ENCODE measurements at regions not wholly inside any gene's neighbourhood (a gene's known extent, or its start where the extent isn't known, plus 50 kb on each side); places are given as distances from the start of the nearest gene placed in this dataset.

GRCh38 chr10:78372806-78373205 lies 339.1 kb downstream of the RPS24 start:
- TF ChIP-seq, protein P1, sequence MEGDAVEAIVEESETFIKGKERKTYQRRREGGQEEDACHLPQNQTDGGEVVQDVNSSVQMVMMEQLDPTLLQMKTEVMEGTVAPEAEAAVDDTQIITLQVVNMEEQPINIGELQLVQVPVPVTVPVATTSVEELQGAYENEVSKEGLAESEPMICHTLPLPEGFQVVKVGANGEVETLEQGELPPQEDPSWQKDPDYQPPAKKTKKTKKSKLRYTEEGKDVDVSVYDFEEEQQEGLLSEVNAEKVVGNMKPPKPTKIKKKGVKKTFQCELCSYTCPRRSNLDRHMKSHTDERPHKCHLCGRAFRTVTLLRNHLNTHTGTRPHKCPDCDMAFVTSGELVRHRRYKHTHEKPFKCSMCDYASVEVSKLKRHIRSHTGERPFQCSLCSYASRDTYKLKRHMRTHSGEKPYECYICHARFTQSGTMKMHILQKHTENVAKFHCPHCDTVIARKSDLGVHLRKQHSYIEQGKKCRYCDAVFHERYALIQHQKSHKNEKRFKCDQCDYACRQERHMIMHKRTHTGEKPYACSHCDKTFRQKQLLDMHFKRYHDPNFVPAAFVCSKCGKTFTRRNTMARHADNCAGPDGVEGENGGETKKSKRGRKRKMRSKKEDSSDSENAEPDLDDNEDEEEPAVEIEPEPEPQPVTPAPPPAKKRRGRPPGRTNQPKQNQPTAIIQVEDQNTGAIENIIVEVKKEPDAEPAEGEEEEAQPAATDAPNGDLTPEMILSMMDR (IDR thresholded peaks at IDR 0.05; ENCODE audit: partially characterized antibody, unreplicated experiment): no peak
- Mint-ChIP-seq H3K27me3 (ENCODE audit: unreplicated experiment) (peaks cover 10% of the 10 kb centered on the region), H3K4me3 (ENCODE audit: unreplicated experiment) (no peak overlapping the region), H3K4me1 (ENCODE audit: low read depth, unreplicated experiment) (peaks cover 5% of the 10 kb centered on the region), H3K27ac (ENCODE audit: unreplicated experiment) (no peak overlapping the region), H3K9me3 (ENCODE audit: unreplicated experiment) (peaks cover 6% of the 10 kb centered on the region), H3K36me3 (ENCODE audit: unreplicated experiment) (no peaks in the 10 kb centered on the region)
- DNase-seq: no peak

- H3K27me3 Mint-ChIP-seq (ENCODE audit: unreplicated experiment): peaks cover 11% of the 10 kb centered on the region
These were observed 340.8 kb downstream of the RPS24 start for GRCh38 chr10:78374331-78375028.

GRCh38 chr10:78375854-78376785 lies 342.5 kb downstream of the RPS24 start:
- H3K27me3 Mint-ChIP-seq (ENCODE audit: unreplicated experiment): peaks cover 11% of the 10 kb centered on the region
- H3K36me3 Mint-ChIP-seq (ENCODE audit: unreplicated experiment): no peaks in the 10 kb centered on the region
- TF ChIP-seq, protein P1 (IDR thresholded peaks at IDR 0.05; ENCODE audit: partially characterized antibody, unreplicated experiment): no peak
- no peak overlapping the region for H3K4me3 Mint-ChIP-seq (ENCODE audit: unreplicated experiment)
- peaks cover 5% of the 10 kb centered on the region for H3K4me1 Mint-ChIP-seq (ENCODE audit: low read depth, unreplicated experiment)
- DNase-seq: no peak
- H3K9me3 Mint-ChIP-seq (ENCODE audit: unreplicated experiment): peaks cover 1% of the 10 kb centered on the region
- H3K27ac Mint-ChIP-seq (ENCODE audit: unreplicated experiment): no peak overlapping the region

More at GRCh38 chr10:78374331-78375028, 340.8 kb downstream of the RPS24 start:
- TF ChIP-seq, protein P1 (IDR thresholded peaks at IDR 0.05; ENCODE audit: partially characterized antibody, unreplicated experiment): no peak
- DNase-seq: no peak
- peaks cover 5% of the 10 kb centered on the region for H3K4me1 Mint-ChIP-seq (ENCODE audit: low read depth, unreplicated experiment)
- H3K27ac Mint-ChIP-seq (ENCODE audit: unreplicated experiment): no peak overlapping the region
- H3K36me3 Mint-ChIP-seq (ENCODE audit: unreplicated experiment): no peaks in the 10 kb centered on the region
- H3K4me3 Mint-ChIP-seq (ENCODE audit: unreplicated experiment): no peak overlapping the region
- H3K9me3 Mint-ChIP-seq (ENCODE audit: unreplicated experiment): peaks cover 6% of the 10 kb centered on the region

GRCh38 chr10:78377356-78377755 lies 343.7 kb downstream of the RPS24 start:
- Mint-ChIP-seq H3K4me3 (ENCODE audit: unreplicated experiment) (no peak overlapping the region), H3K4me1 (ENCODE audit: low read depth, unreplicated experiment) (peaks cover 3% of the 10 kb centered on the region), H3K27me3 (ENCODE audit: unreplicated experiment) (peaks cover 13% of the 10 kb centered on the region), H3K27ac (ENCODE audit: unreplicated experiment) (no peak overlapping the region), H3K9me3 (ENCODE audit: unreplicated experiment) (peaks cover 1% of the 10 kb centered on the region), H3K36me3 (ENCODE audit: unreplicated experiment) (no peaks in the 10 kb centered on the region)
- DNase-seq: no peak
- TF ChIP-seq, protein P1 (IDR thresholded peaks at IDR 0.05; ENCODE audit: partially characterized antibody, unreplicated experiment): no peak
